NCI-H2107 treated with DMSO at 0.1 percent for 48 hours (cell line): ENCODE measurements at regions not wholly inside any gene's neighbourhood (a gene's known extent, or its start where the extent isn't known, plus 50 kb on each side); places are given as distances from the start of the nearest gene placed in this dataset.
"Not testable (repeated sequence)": the region's sequence is repeated elsewhere in the genome, so short reads cannot be mapped to it uniquely, and the experiment has no call there.

Experiments
- DNase-seq: peaks from one replicate; lab custom pipeline; 2025; ENCODE audit not compliant: unreplicated experiment; lab: John Stamatoyannopoulos, UW

DNA sequence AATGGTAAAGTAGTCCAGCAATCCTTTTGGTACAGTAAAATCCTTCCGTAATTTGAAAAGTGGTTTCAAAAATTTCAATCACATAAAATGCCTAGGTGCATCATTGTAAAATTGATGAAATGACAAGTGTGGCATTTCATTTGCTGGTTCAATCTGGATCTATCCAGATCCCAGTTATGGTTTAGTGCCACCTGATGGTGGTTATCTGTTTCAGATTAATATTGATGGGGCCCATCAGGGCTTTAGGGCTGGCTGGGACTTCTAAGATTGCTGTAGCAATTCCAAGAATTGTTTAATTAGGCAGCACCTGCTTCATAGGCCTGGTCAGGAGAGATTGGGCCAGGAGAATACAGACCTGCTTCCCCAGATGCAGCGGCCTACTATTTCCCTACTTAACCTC is 55.5 kb upstream of the PIK3C3 start:
- no peak for DNase-seq

- no peak for DNase-seq
Observed at GRCh38 chr18:41893432-41893831, 61.6 kb upstream of the PIK3C3 start.

GRCh38 chr18:41887100-41887499 is 67.9 kb upstream of the PIK3C3 start:
- DNase-seq: no peak

- no peak for DNase-seq
Observed at GRCh38 chr18:41886126-41886807, 68.8 kb upstream of the PIK3C3 start.

GRCh38 chr18:41881285-41881684 is 73.7 kb upstream of the PIK3C3 start:
- no peak for DNase-seq

DNA sequence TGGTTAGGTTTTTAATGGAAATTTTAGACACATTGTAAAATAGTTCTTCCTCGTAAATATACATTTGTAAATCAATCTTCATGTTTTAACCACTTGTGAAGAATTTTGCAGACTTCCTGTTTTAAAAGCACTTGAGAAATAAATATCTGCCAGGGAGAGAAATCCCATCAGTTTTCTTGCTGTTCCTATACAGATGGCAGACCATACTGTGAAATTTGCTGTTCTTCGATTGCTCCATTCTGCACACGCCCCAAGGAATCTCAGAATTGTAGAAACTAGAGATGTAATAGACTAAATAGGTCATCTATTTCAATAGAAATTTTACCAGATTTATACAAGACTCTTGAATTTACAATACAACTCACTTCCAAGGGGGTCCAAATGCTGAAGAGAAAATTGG is 75.8 kb upstream of the PIK3C3 start:
- DNase-seq: no peak

GRCh38 chr18:41875094-41875780 is 79.8 kb upstream of the PIK3C3 start:
- DNase-seq: no peak

DNA sequence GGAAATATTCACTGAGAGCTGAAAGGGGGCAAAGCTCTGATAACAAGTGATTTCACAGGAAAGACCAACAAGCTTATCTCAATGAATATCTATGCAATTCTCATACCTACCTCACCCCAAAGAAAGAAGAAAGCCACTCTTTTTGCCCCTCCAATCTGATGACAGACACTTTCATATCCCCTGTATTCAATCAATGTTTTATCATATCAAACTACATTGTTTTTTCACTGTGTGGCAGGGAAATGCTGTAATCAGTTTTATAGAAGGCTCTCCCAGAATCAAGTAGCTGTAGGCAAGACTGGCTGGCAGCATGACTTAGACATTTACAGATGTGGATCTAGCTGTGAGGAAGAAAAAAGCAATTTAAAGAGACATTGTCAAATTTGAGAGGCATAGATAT is 81.3 kb upstream of the PIK3C3 start:
- DNase-seq: no peak

DNA sequence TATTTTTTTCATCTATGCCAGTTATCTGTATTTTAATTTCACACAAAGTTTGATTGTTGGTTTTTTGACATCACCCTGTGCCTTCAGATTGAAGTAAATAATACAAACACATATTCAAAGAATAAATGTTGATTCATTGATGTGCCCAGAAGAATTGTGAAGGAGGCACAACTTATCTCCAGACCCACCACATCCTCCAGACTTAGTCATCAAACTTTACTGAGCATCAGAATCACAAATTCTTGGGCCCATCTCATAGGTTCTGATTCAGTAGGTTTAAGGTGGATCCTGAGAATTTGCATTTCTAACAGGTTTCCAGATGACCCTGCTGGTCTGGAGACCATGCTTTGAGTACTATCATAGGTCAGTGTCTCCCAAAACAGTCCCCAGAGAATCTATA is 82.8 kb upstream of the PIK3C3 start:
- DNase-seq: no peak

GRCh38 chr18:41871229-41872000 is 83.6 kb upstream of the PIK3C3 start:
- DNase-seq: no peak

GRCh38 chr18:41870817-41871216 is 84.2 kb upstream of the PIK3C3 start:
- no peak for DNase-seq

- no peak for DNase-seq
Observed at GRCh38 chr18:41870191-41870590, 84.8 kb upstream of the PIK3C3 start.

DNA sequence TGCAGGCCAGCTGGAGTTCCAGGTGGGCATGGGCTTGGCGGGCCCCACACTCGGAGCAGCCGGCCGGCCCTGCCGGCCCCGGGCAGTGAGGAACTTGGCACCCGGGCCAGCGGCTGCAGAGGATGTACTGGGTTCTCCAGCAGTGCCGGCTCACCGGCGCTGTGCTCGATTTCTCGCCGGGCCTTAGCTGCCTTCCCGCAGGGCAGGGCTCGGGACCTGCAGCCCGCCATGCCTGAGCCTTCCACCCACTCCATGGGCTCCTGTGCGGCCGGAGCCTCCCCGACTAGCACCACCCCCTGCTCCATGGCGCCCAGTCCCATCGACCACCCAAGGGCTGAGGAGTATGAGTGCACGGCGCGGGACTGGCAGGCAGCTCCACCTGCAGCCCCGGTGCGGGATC is 89.2 kb upstream of the PIK3C3 start:
- DNase-seq: not testable (repeated sequence)

GRCh38 chr18:41864216-41864615 is 90.8 kb upstream of the PIK3C3 start:
- DNase-seq: no peak

- DNase-seq: no peak
Observed at GRCh38 chr18:41862921-41863320, 92.1 kb upstream of the PIK3C3 start.

DNA sequence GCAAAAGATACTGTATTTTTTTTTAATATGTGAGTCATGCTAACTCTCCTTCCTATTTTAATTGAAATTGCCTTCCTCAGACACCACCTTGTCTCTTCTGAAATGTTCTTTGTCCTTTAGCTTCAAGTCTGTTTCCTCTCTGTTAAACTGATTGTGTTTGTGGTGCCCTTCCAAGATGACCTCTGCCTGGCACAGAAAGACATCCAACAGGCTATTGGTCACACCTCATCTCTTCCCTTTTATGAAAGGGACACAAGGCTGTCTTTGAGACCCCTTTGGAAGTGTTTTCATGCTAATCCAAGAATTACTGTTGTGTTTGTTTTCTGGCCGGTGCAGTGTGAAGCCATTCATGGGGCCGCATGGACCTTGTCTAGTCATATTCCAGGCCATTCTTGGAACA is 94.0 kb upstream of the PIK3C3 start:
- DNase-seq: no peak

GRCh38 chr18:41858761-41859555 is 96.1 kb upstream of the PIK3C3 start:
- no peak for DNase-seq

GRCh38 chr18:41853280-41853679 is 101.8 kb upstream of the PIK3C3 start:
- no peak for DNase-seq

GRCh38 chr18:41850781-41851180 is 104.3 kb upstream of the PIK3C3 start:
- no peak for DNase-seq

GRCh38 chr18:41849632-41850031 is 105.4 kb upstream of the PIK3C3 start:
- no peak for DNase-seq

DNA sequence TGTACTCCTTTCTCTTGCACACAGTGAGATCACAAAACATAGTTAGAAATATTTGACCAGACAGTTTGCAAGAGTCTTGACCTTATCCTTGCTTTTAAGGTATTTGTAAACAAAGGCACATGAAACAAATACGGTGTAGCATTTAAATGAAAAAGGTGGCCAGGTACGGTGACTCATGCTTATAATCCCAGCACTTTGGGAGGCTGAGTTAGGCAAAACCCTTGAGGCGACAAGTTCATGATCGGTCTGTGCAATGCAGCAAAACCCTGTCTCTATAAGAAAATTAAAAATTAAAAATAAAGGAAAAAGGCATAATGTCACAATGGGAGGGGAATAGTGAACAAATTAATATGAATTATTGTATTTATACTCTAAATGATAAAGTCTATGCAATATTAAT is 109.5 kb upstream of the PIK3C3 start:
- no peak for DNase-seq
